ENCODE measurements at regions not wholly inside any gene's neighbourhood (a gene's known extent, or its start where the extent isn't known, plus 50 kb on each side); places are given as distances from the start of the nearest gene placed in this dataset.

DNA sequence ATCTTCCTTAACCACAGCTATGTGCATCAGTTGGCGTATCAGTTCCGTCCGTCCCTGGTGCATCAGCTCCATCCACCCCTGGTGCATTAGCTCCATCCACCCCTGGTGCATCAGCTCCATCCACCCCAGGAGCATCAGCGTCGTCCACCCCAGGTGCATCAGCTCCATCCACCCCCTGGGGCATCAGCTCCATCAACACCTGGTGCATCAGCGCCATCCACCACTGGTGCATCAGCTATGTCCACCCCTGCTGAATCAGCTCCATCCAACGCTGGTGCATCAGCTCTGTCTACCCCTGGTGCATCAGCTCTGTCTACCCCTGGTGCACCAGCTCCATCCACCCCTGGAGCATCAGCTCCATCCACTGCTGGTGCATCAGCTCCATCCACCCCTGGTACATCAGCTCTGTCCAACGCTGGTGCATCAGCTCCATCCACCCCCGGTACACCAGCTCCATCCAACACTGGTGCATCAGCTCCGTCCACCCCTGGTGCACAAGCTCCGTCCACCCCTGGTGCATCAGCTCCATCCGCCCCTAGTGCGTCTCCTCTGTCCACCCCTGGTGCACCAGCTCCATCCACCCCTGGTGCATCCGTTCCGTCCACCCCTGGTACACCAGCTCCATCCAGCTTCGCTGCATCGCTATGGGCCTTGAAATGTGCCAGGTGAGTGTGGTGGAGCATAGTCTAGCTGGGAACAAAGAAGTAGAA lies 106.6 kb upstream of the ZBTB40 start:
- TF ChIP-seq, protein P1, sequence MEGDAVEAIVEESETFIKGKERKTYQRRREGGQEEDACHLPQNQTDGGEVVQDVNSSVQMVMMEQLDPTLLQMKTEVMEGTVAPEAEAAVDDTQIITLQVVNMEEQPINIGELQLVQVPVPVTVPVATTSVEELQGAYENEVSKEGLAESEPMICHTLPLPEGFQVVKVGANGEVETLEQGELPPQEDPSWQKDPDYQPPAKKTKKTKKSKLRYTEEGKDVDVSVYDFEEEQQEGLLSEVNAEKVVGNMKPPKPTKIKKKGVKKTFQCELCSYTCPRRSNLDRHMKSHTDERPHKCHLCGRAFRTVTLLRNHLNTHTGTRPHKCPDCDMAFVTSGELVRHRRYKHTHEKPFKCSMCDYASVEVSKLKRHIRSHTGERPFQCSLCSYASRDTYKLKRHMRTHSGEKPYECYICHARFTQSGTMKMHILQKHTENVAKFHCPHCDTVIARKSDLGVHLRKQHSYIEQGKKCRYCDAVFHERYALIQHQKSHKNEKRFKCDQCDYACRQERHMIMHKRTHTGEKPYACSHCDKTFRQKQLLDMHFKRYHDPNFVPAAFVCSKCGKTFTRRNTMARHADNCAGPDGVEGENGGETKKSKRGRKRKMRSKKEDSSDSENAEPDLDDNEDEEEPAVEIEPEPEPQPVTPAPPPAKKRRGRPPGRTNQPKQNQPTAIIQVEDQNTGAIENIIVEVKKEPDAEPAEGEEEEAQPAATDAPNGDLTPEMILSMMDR (conservative IDR thresholded peaks at IDR 0.05) = no peak
- no peak for TF ChIP-seq EZH2 (IDR thresholded peaks at IDR 0.05; ENCODE audit: low read depth)

All from PC-9 (cell line).